ENCODE measurements at regions not wholly inside any gene's neighbourhood (a gene's known extent, or its start where the extent isn't known, plus 50 kb on each side); places are given as distances from the start of the nearest gene placed in this dataset.

DNA sequence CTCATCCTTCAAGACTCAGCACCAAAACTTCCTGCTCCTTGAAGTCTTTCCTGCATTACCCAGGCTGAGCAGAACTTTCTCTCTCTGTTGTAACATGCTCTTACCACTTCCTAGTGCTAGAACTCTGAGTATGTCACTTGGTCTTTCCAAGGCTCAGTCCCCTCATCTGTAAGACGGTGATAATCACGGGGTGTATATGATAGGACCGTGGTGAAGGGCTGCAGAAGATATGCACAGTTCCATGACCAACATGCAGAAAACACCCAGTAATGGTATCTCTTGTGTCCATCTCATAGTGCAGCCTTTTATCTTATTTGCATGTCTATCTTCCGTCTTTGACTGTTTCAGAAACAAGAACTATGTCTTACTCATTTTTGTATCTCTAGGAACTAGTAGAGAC lies 154.5 kb downstream of the ZNF621 start (continued):
- TF ChIP-seq, protein P1, sequence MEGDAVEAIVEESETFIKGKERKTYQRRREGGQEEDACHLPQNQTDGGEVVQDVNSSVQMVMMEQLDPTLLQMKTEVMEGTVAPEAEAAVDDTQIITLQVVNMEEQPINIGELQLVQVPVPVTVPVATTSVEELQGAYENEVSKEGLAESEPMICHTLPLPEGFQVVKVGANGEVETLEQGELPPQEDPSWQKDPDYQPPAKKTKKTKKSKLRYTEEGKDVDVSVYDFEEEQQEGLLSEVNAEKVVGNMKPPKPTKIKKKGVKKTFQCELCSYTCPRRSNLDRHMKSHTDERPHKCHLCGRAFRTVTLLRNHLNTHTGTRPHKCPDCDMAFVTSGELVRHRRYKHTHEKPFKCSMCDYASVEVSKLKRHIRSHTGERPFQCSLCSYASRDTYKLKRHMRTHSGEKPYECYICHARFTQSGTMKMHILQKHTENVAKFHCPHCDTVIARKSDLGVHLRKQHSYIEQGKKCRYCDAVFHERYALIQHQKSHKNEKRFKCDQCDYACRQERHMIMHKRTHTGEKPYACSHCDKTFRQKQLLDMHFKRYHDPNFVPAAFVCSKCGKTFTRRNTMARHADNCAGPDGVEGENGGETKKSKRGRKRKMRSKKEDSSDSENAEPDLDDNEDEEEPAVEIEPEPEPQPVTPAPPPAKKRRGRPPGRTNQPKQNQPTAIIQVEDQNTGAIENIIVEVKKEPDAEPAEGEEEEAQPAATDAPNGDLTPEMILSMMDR (IDR thresholded peaks at IDR 0.05; ENCODE audit: control extremely low read depth in 1 of 3, insufficient read depth in 1 of 3, low read depth in 1 of 3, low read length in 3 of 3) = no peak
- TF ChIP-seq ATF2 (IDR thresholded peaks at IDR 0.05; ENCODE audit: low read length) (no peak), RAD21 (IDR thresholded peaks at IDR 0.05 in 1 of 2, conservative IDR thresholded peaks at IDR 0.05 in 1 of 2; ENCODE audit: low read depth in 2 of 2, low read length in 2 of 2) (no peak), TEAD4 (IDR thresholded peaks at IDR 0.05; ENCODE audit: low read depth, low read length) (no peak), SUZ12 (IDR thresholded peaks at IDR 0.05; ENCODE audit: low read length) (no peak), POLR2A (IDR thresholded peaks at IDR 0.05; ENCODE audit: control extremely low read depth in 1 of 2, low read depth in 2 of 2, low read length in 2 of 2) (no peak)
- TF ChIP-seq, protein P2, sequence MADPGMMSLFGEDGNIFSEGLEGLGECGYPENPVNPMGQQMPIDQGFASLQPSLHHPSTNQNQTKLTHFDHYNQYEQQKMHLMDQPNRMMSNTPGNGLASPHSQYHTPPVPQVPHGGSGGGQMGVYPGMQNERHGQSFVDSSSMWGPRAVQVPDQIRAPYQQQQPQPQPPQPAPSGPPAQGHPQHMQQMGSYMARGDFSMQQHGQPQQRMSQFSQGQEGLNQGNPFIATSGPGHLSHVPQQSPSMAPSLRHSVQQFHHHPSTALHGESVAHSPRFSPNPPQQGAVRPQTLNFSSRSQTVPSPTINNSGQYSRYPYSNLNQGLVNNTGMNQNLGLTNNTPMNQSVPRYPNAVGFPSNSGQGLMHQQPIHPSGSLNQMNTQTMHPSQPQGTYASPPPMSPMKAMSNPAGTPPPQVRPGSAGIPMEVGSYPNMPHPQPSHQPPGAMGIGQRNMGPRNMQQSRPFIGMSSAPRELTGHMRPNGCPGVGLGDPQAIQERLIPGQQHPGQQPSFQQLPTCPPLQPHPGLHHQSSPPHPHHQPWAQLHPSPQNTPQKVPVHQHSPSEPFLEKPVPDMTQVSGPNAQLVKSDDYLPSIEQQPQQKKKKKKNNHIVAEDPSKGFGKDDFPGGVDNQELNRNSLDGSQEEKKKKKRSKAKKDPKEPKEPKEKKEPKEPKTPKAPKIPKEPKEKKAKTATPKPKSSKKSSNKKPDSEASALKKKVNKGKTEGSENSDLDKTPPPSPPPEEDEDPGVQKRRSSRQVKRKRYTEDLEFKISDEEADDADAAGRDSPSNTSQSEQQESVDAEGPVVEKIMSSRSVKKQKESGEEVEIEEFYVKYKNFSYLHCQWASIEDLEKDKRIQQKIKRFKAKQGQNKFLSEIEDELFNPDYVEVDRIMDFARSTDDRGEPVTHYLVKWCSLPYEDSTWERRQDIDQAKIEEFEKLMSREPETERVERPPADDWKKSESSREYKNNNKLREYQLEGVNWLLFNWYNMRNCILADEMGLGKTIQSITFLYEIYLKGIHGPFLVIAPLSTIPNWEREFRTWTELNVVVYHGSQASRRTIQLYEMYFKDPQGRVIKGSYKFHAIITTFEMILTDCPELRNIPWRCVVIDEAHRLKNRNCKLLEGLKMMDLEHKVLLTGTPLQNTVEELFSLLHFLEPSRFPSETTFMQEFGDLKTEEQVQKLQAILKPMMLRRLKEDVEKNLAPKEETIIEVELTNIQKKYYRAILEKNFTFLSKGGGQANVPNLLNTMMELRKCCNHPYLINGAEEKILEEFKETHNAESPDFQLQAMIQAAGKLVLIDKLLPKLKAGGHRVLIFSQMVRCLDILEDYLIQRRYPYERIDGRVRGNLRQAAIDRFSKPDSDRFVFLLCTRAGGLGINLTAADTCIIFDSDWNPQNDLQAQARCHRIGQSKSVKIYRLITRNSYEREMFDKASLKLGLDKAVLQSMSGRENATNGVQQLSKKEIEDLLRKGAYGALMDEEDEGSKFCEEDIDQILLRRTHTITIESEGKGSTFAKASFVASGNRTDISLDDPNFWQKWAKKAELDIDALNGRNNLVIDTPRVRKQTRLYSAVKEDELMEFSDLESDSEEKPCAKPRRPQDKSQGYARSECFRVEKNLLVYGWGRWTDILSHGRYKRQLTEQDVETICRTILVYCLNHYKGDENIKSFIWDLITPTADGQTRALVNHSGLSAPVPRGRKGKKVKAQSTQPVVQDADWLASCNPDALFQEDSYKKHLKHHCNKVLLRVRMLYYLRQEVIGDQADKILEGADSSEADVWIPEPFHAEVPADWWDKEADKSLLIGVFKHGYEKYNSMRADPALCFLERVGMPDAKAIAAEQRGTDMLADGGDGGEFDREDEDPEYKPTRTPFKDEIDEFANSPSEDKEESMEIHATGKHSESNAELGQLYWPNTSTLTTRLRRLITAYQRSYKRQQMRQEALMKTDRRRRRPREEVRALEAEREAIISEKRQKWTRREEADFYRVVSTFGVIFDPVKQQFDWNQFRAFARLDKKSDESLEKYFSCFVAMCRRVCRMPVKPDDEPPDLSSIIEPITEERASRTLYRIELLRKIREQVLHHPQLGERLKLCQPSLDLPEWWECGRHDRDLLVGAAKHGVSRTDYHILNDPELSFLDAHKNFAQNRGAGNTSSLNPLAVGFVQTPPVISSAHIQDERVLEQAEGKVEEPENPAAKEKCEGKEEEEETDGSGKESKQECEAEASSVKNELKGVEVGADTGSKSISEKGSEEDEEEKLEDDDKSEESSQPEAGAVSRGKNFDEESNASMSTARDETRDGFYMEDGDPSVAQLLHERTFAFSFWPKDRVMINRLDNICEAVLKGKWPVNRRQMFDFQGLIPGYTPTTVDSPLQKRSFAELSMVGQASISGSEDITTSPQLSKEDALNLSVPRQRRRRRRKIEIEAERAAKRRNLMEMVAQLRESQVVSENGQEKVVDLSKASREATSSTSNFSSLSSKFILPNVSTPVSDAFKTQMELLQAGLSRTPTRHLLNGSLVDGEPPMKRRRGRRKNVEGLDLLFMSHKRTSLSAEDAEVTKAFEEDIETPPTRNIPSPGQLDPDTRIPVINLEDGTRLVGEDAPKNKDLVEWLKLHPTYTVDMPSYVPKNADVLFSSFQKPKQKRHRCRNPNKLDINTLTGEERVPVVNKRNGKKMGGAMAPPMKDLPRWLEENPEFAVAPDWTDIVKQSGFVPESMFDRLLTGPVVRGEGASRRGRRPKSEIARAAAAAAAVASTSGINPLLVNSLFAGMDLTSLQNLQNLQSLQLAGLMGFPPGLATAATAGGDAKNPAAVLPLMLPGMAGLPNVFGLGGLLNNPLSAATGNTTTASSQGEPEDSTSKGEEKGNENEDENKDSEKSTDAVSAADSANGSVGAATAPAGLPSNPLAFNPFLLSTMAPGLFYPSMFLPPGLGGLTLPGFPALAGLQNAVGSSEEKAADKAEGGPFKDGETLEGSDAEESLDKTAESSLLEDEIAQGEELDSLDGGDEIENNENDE (IDR thresholded peaks at IDR 0.05; ENCODE audit: insufficient replicate concordance, low read length) = no peak
